ENCODE measurements at regions not wholly inside any gene's neighbourhood (a gene's known extent, or its start where the extent isn't known, plus 50 kb on each side); places are given as distances from the start of the nearest gene placed in this dataset.

GRCh38 chr5:84696651-84697050 lies 312.0 kb upstream of the EDIL3 start:
- WGBS, 4 donors = 44 to 88% (median 76%) methylated on average over 2 of the region's 2 CpGs
- Histone ChIP-seq H3K27ac (no peak overlapping the region), H3K4me1 (no peaks in the 10 kb centered on the region), H3K4me3 (no peak overlapping the region), H3K27me3 (no peaks in the 10 kb centered on the region), H3K9me3 (peaks cover 0 to 14% (median 0%) of the 10 kb centered on the region in 12 donors), H3K36me3 (no peaks in the 10 kb centered on the region)
- ATAC-seq = no peak
- DNase-seq = no peak
- intact Hi-C loops (cut with DNase I) = no loop called here
- TF ChIP-seq CTCF (IDR thresholded peaks at IDR 0.05) (no peak), POLR2A (IDR thresholded peaks at IDR 0.05) (no peak)

- no peak for ATAC-seq
- no peak for TF ChIP-seq CTCF (IDR thresholded peaks at IDR 0.05)
- Histone ChIP-seq H3K36me3 (no peaks in the 10 kb centered on the region), H3K4me3 (no peak overlapping the region), H3K27me3 (no peaks in the 10 kb centered on the region), H3K9me3 (peaks cover 0 to 14% (median 0%) of the 10 kb centered on the region in 12 donors), H3K27ac (no peak overlapping the region), H3K4me1 (no peaks in the 10 kb centered on the region)
- DNase-seq = no peak
- intact Hi-C loops (cut with DNase I) = no loop called here
- 84 to 87% (median 86%) methylated on average over 3 of the region's 3 CpGs for WGBS, 4 donors
These were observed 310.6 kb upstream of the EDIL3 start for GRCh38 chr5:84695330-84695729.

- Histone ChIP-seq H3K4me1 (no peaks in the 10 kb centered on the region), H3K27ac (no peak overlapping the region), H3K4me3 (no peak overlapping the region), H3K9me3 (peaks cover 0 to 14% (median 0%) of the 10 kb centered on the region in 12 donors), H3K27me3 (no peaks in the 10 kb centered on the region), H3K36me3 (no peaks in the 10 kb centered on the region)
- ATAC-seq (no peak), DNase-seq (no peak)
- no peak for TF ChIP-seq CTCF (IDR thresholded peaks at IDR 0.05)
- no peak for TF ChIP-seq POLR2A (IDR thresholded peaks at IDR 0.05)
- intact Hi-C loops (cut with DNase I) = no loop called here
- 72 to 84% (median 83%) methylated on average over 4 of the region's 4 CpGs for WGBS, 4 donors
These were observed 308.6 kb upstream of the EDIL3 start for GRCh38 chr5:84693256-84693655.

GRCh38 chr5:84688566-84688965 lies 303.9 kb upstream of the EDIL3 start:
- intact Hi-C loops (cut with DNase I) = no loop called here
- no peaks in the 10 kb centered on the region for H3K4me1 ChIP-seq
- TF ChIP-seq POLR2A (IDR thresholded peaks at IDR 0.05) (no peak), CTCF (IDR thresholded peaks at IDR 0.05) (no peak)
- no peaks in the 10 kb centered on the region for H3K27me3 ChIP-seq
- H3K27ac ChIP-seq = no peak overlapping the region
- no peak for ATAC-seq
- WGBS, 4 donors = 39 to 45% (median 41%) methylated on average over 3 of the region's 3 CpGs
- H3K9me3 ChIP-seq = peaks cover 0 to 4% (median 0%) of the 10 kb centered on the region in 12 donors
- no peak overlapping the region for H3K4me3 ChIP-seq
- no peaks in the 10 kb centered on the region for H3K36me3 ChIP-seq
- no peak for DNase-seq

Data from heart left ventricle (tissue), 16 donors.